HEK293 (cell line): ENCODE measurements at regions not wholly inside any gene's neighbourhood (a gene's known extent, or its start where the extent isn't known, plus 50 kb on each side); places are given as distances from the start of the nearest gene placed in this dataset.

Source experiments
- CTCF ChIA-PET: fragments of 350-600 bp; formaldehyde crosslinking; extraction: SDS; loops from one replicate; lab custom pipeline; 2021; ENCODE audit warnings: antibody characterized with exemption; lab: Yijun Ruan, JAX
- POLR2A ChIA-PET: fragments of 300-600 bp; formaldehyde crosslinking; extraction: SDS; loops from one replicate; lab custom pipeline; 2020; ENCODE audit warnings: antibody characterized with exemption, inconsistent platforms; lab: Yijun Ruan, JAX
- H3K27ac ChIP-seq: fragments of 200-500 bp; sonication (Bioruptor generic); 2 replicates; pipeline ENCODE4 v1.5.1; 2014; ENCODE audit warnings: low read depth, low read length, control low read depth, inconsistent platforms; ENCODE audit errors: extremely low read depth
- H3K36me3 ChIP-seq, 2 experiments: fragments of 200-500 bp in 1 of 2; sonication (Bioruptor generic) in 1 of 2; 1 replicate in 1 of 2; 2 replicates in 1 of 2; pipeline ENCODE4 v1.5.1; 2014 to 2017; ENCODE audit warnings: inconsistent platforms in 2 of 2, low read length in 2 of 2; ENCODE audit not compliant: control insufficient read depth in 2 of 2, insufficient read depth in 1 of 2
- H3K4me1 ChIP-seq: fragments of 200-500 bp; sonication (Bioruptor generic); 2 replicates; pipeline ENCODE4 v1.5.1; 2014; ENCODE audit warnings: mild to moderate bottlenecking, low read length, inconsistent platforms; ENCODE audit not compliant: control insufficient read depth, insufficient read depth
- H3K4me3 ChIP-seq: 2 replicates; pipeline ENCODE4 v1.5.1; 2011; ENCODE audit warnings: low read depth, mild to moderate bottlenecking, control low read depth, low read length, moderate library complexity
- H3K9me3 ChIP-seq: fragments of 200-500 bp; sonication (Bioruptor generic); 2 replicates; pipeline ENCODE4 v1.5.1; 2014; ENCODE audit warnings: low read depth, low read length, inconsistent platforms; ENCODE audit not compliant: control insufficient read depth, insufficient read depth
- GLIS2 ChIP-seq: fragments of 450-650 bp; formaldehyde crosslinking; IDR thresholded peaks from 2 replicates; pipeline ENCODE4 v1.5.1; 2016; ENCODE audit warnings: missing biosample characterization, missing genetic modification characterization
- HOXC10 ChIP-seq: sonication (generic); formaldehyde crosslinking; IDR thresholded peaks from 2 replicates; pipeline ENCODE4 v1.8.1; 2023; ENCODE audit warnings: mild to moderate bottlenecking, missing genetic modification reagents
- SETDB1 ChIP-seq: IDR thresholded peaks from one replicate; pipeline ENCODE4 v1.6.1; 2017; ENCODE audit warnings: mild to moderate bottlenecking, low read length, moderate library complexity, mixed read lengths; ENCODE audit not compliant: insufficient read length
- SP2 ChIP-seq: fragments of 450-650 bp; formaldehyde crosslinking; IDR thresholded peaks from 2 replicates; pipeline ENCODE4 v1.5.1; 2016; ENCODE audit warnings: missing biosample characterization, missing genetic modification characterization
- TCF7L2 ChIP-seq: IDR thresholded peaks from 2 replicates; pipeline ENCODE4 v1.6.1; 2011; ENCODE audit warnings: low read depth, mild to moderate bottlenecking, inconsistent platforms, low read length, moderate library complexity, borderline replicate concordance
- ZBTB48 ChIP-seq: fragments of 450-650 bp; formaldehyde crosslinking; IDR thresholded peaks from 2 replicates; pipeline ENCODE4 v1.5.1; 2016; ENCODE audit warnings: missing biosample characterization, missing genetic modification characterization
- ZBTB7A ChIP-seq: fragments of 450-650 bp; formaldehyde crosslinking; IDR thresholded peaks from 2 replicates; pipeline ENCODE4 v1.5.1; 2016; ENCODE audit warnings: low read depth, missing biosample characterization, missing genetic modification characterization
- ZBTB8A ChIP-seq: fragments of 450-650 bp; formaldehyde crosslinking; IDR thresholded peaks from 2 replicates; pipeline ENCODE4 v1.5.1; 2016; ENCODE audit warnings: missing biosample characterization, missing genetic modification characterization
- ZFP69B ChIP-seq: fragments of 450-650 bp; formaldehyde crosslinking; IDR thresholded peaks from 2 replicates; pipeline ENCODE4 v1.5.1; 2016; ENCODE audit warnings: missing biosample characterization, missing genetic modification characterization
- ZNF10 ChIP-seq: fragments of 450-650 bp; formaldehyde crosslinking; IDR thresholded peaks from 2 replicates; pipeline ENCODE4 v1.5.1; 2017; ENCODE audit warnings: missing biosample characterization, missing genetic modification characterization
- ZNF138 ChIP-seq: fragments of 450-650 bp; formaldehyde crosslinking; IDR thresholded peaks from 2 replicates; pipeline ENCODE4 v1.5.1; 2016; ENCODE audit warnings: missing biosample characterization, missing genetic modification characterization, borderline replicate concordance
- ZNF214 ChIP-seq: fragments of 450-650 bp; formaldehyde crosslinking; IDR thresholded peaks from 2 replicates; pipeline ENCODE4 v1.5.1; 2017; ENCODE audit warnings: missing biosample characterization, mild to moderate bottlenecking, missing genetic modification characterization, borderline replicate concordance
- ZNF221 ChIP-seq: fragments of 450-650 bp; formaldehyde crosslinking; IDR thresholded peaks from 2 replicates; pipeline ENCODE4 v1.5.1; 2017; ENCODE audit warnings: missing biosample characterization, missing genetic modification characterization, borderline replicate concordance
- ZNF23 ChIP-seq: fragments of 450-650 bp; formaldehyde crosslinking; IDR thresholded peaks from 2 replicates; pipeline ENCODE4 v1.5.1; 2016; ENCODE audit warnings: missing biosample characterization, missing genetic modification characterization, borderline replicate concordance
- ZNF37A ChIP-seq: fragments of 450-650 bp; IDR thresholded peaks from 2 replicates; pipeline ENCODE4 v1.5.1; 2018; ENCODE audit warnings: missing biosample characterization, missing genetic modification characterization
- ZNF426 ChIP-seq: fragments of 450-650 bp; formaldehyde crosslinking; IDR thresholded peaks from 2 replicates; pipeline ENCODE4 v1.5.1; 2017; ENCODE audit warnings: missing biosample characterization, missing genetic modification characterization, mild to moderate bottlenecking, inconsistent platforms, moderate library complexity
- ZNF473 ChIP-seq: fragments of 450-650 bp; formaldehyde crosslinking; IDR thresholded peaks from 2 replicates; pipeline ENCODE4 v1.5.1; 2017; ENCODE audit warnings: missing biosample characterization, missing genetic modification characterization
- ZNF600 ChIP-seq: fragments of 450-650 bp; formaldehyde crosslinking; IDR thresholded peaks from 2 replicates; pipeline ENCODE4 v1.5.1; 2016; ENCODE audit warnings: missing biosample characterization, missing genetic modification characterization
- ZNF670 ChIP-seq: fragments of 450-650 bp; formaldehyde crosslinking; IDR thresholded peaks from 2 replicates; pipeline ENCODE4 v1.5.1; 2016; ENCODE audit warnings: missing biosample characterization, missing genetic modification characterization, low read depth
- ZNF707 ChIP-seq: fragments of 450-650 bp; formaldehyde crosslinking; IDR thresholded peaks from 2 replicates; pipeline ENCODE4 v1.5.1; 2016; ENCODE audit warnings: missing biosample characterization, missing genetic modification characterization
- ZNF776 ChIP-seq: fragments of 450-650 bp; formaldehyde crosslinking; IDR thresholded peaks from 2 replicates; pipeline ENCODE4 v1.5.0; 2017; ENCODE audit warnings: missing biosample characterization, missing genetic modification characterization, borderline replicate concordance
- ZNF777 ChIP-seq: fragments of 450-650 bp; formaldehyde crosslinking; IDR thresholded peaks from 2 replicates; pipeline ENCODE4 v1.5.1; 2017; ENCODE audit warnings: missing biosample characterization, missing genetic modification characterization, borderline replicate concordance
- TF ChIP-seq, protein P1 (sequence below): fragments of 450-650 bp; formaldehyde crosslinking; IDR thresholded peaks from 2 replicates; pipeline ENCODE4 v1.5.1; 2016; ENCODE audit warnings: missing biosample characterization, missing genetic modification characterization, borderline replicate concordance
- TF ChIP-seq, protein P2 (sequence below): fragments of 450-650 bp; formaldehyde crosslinking; IDR thresholded peaks from 2 replicates; pipeline ENCODE4 v1.5.1; 2016; ENCODE audit warnings: missing biosample characterization, missing genetic modification characterization
- TF ChIP-seq, protein P3 (sequence below): fragments of 450-650 bp; formaldehyde crosslinking; IDR thresholded peaks from 2 replicates; pipeline ENCODE4 v1.5.1; 2016; ENCODE audit warnings: missing biosample characterization, missing genetic modification characterization

DNA sequence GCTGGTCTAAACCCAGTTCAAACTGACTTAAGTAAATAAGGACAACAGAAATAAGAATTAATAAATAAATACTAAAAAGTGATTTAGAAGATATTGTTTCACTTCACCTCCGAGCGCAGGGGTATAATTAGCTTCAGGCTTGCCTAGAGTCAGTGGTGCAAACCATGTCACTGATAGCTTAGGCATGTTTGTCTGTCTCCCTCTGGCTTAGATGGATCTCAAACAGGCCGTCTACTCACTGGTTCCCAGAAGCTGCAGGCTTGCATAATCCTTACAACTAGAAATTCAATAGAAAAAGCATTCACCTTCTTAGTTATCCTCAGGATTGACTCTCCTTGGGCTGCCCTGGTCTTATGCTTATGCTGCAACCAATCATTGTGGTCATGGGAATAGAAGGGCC, 629.8 kb upstream of the WWC1 start (continued):
- TF ChIP-seq, protein P1, sequence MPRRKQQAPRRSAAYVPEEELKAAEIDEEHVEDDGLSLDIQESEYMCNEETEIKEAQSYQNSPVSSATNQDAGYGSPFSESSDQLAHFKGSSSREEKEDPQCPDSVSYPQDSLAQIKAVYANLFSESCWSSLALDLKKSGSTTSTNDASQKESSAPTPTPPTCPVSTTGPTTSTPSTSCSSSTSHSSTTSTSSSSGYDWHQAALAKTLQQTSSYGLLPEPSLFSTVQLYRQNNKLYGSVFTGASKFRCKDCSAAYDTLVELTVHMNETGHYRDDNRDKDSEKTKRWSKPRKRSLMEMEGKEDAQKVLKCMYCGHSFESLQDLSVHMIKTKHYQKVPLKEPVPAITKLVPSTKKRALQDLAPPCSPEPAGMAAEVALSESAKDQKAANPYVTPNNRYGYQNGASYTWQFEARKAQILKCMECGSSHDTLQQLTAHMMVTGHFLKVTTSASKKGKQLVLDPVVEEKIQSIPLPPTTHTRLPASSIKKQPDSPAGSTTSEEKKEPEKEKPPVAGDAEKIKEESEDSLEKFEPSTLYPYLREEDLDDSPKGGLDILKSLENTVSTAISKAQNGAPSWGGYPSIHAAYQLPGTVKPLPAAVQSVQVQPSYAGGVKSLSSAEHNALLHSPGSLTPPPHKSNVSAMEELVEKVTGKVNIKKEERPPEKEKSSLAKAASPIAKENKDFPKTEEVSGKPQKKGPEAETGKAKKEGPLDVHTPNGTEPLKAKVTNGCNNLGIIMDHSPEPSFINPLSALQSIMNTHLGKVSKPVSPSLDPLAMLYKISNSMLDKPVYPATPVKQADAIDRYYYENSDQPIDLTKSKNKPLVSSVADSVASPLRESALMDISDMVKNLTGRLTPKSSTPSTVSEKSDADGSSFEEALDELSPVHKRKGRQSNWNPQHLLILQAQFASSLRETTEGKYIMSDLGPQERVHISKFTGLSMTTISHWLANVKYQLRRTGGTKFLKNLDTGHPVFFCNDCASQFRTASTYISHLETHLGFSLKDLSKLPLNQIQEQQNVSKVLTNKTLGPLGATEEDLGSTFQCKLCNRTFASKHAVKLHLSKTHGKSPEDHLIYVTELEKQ (tag by site-specific recombination): no peak
- TF ChIP-seq TCF7L2 (no peak), ZNF23 (no peak), ZBTB48 (tag by site-specific recombination) (no peak), ZNF707 (no peak), ZNF670 (tag by site-specific recombination) (no peak), HOXC10 (no peak)

DNA sequence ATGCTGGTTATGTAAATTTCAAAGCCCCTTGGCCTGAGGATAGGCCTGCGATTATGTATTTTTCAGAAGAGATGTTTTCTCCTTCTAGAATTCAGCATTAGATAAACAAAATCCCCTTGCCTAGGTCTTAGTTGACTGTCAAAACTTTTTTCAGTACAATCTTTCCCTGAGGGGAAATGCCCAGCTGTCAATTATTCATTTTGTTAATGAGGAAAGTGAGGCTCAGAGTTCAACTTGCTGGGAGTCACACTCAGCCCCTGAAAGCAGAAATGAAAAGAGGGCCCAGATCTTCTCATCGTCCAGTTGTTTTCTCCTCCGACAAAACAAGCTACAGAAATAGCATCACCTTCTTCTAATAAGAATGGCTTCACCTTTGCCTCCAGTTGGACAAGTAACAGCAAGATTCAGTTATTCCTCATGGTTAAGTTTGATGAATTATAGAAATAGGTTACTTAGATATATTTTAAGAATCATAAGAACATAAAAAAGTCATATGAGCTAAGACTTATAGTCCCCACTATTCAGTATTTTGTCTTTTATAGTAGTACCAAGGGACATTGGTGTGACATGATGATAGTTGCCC, 627.1 kb upstream of the WWC1 start:
- H3K4me3 ChIP-seq: no peak overlapping the region
- no peak overlapping the region for H3K27ac ChIP-seq
- H3K36me3 ChIP-seq: no peaks in the 10 kb centered on the region
- no peaks in the 10 kb centered on the region for H3K9me3 ChIP-seq
- no peaks in the 10 kb centered on the region for H3K4me1 ChIP-seq
- POLR2A ChIA-PET: no interaction called here
- TF ChIP-seq SP2 (tag by site-specific recombination) (no peak), GLIS2 (tag by site-specific recombination) (no peak), ZNF10 (tag by site-specific recombination) (no peak), ZBTB8A (tag by site-specific recombination) (no peak), ZNF600 (no peak), ZNF426 (tag by site-specific recombination) (no peak), ZNF777 (no peak), ZNF214 (tag by site-specific recombination) (no peak), ZNF138 (tag by site-specific recombination) (no peak), ZNF776 (no peak), ZFP69B (tag by site-specific recombination) (no peak), ZNF37A (tag by site-specific recombination) (no peak), ZNF221 (tag by site-specific recombination) (no peak), ZBTB7A (no peak), ZNF473 (no peak), SETDB1 (no peak)
- TF ChIP-seq, protein P2, sequence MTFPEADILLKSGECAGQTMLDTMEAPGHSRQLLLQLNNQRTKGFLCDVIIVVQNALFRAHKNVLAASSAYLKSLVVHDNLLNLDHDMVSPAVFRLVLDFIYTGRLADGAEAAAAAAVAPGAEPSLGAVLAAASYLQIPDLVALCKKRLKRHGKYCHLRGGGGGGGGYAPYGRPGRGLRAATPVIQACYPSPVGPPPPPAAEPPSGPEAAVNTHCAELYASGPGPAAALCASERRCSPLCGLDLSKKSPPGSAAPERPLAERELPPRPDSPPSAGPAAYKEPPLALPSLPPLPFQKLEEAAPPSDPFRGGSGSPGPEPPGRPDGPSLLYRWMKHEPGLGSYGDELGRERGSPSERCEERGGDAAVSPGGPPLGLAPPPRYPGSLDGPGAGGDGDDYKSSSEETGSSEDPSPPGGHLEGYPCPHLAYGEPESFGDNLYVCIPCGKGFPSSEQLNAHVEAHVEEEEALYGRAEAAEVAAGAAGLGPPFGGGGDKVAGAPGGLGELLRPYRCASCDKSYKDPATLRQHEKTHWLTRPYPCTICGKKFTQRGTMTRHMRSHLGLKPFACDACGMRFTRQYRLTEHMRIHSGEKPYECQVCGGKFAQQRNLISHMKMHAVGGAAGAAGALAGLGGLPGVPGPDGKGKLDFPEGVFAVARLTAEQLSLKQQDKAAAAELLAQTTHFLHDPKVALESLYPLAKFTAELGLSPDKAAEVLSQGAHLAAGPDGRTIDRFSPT (tag by site-specific recombination): no peak
- TF ChIP-seq, protein P3, sequence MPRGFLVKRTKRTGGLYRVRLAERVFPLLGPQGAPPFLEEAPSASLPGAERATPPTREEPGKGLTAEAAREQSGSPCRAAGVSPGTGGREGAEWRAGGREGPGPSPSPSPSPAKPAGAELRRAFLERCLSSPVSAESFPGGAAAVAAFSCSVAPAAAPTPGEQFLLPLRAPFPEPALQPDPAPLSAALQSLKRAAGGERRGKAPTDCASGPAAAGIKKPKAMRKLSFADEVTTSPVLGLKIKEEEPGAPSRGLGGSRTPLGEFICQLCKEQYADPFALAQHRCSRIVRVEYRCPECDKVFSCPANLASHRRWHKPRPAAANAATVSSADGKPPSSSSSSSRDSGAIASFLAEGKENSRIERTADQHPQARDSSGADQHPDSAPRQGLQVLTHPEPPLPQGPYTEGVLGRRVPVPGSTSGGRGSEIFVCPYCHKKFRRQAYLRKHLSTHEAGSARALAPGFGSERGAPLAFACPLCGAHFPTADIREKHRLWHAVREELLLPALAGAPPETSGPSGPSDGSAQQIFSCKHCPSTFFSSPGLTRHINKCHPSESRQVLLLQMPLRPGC (tag by site-specific recombination): no peak
- TF ChIP-seq, all 188 proteins: peak for 0
- CTCF ChIA-PET: interaction anchor here (0.6 kb wide), 1 partner anchor 555 kb away, joined by 3 read pairs; no protein-coding TSS in a partner anchor
